Tibial artery (tissue), 4 donors: ENCODE measurements at regions not wholly inside any gene's neighbourhood (a gene's known extent, or its start where the extent isn't known, plus 50 kb on each side); places are given as distances from the start of the nearest gene placed in this dataset.

Source experiments
- DNase-seq, 2 donors: peaks; one replicate each; pipeline ENCODE4 v3.0.0-alpha.2; 2019
- H3K27ac ChIP-seq, 2 donors: fragments of 200-600 bp; sonication (generic) in 1 of 2; 1 replicate in 1 of 2; 2 replicates in 1 of 2; pipeline ENCODE4 v1.5.1; 2018 to 2019; ENCODE audit warnings: mild to moderate bottlenecking in 1 of 2
- H3K27me3 ChIP-seq, 2 donors: fragments of 200-600 bp; sonication (generic) in 1 of 2; one replicate each; pipeline versions ENCODE4 v1.5.1 to v1.6.0; 2016 to 2019
- H3K36me3 ChIP-seq, 3 donors: fragments of 200-600 bp; sonication (generic) in 2 of 3; one replicate each; pipeline ENCODE4 v1.5.1; 2016 to 2019; ENCODE audit warnings: mild to moderate bottlenecking in 2 of 3
- H3K4me1 ChIP-seq, 4 donors: fragments of 200-600 bp; sonication (generic) in 2 of 4; 1 replicate in 3 of 4; 2 replicates in 1 of 4; pipeline ENCODE4 v1.5.1; 2016 to 2019
- H3K4me3 ChIP-seq, 2 donors: fragments of 200-600 bp; sonication (generic) in 1 of 2; 1 replicate in 1 of 2; 2 replicates in 1 of 2; pipeline ENCODE4 v1.5.1; 2018 to 2019; ENCODE audit warnings: mild to moderate bottlenecking in 2 of 2
- H3K9me3 ChIP-seq, 3 donors: fragments of 200-600 bp; sonication (generic) in 1 of 3; one replicate each; pipeline ENCODE4 v1.5.1; 2016 to 2019
- intact Hi-C: fragments of 100-400 bp; cut with DNase I; formaldehyde crosslinking; loops from one replicate; pipeline ENCODE4 v1.15.0; 2023; ENCODE audit warnings: low total_unique reads
- TF ChIP-seq, protein P1 (sequence below), 2 experiments: fragments of 200-600 bp in 1 of 2; fragments of 450-650 bp in 1 of 2; IDR thresholded peaks; one replicate each; pipeline ENCODE4 v1.5.1; 2017 to 2019; ENCODE audit warnings: antibody characterized with exemption in 2 of 2, mild to moderate bottlenecking in 1 of 2, moderate library complexity in 1 of 2

DNA sequence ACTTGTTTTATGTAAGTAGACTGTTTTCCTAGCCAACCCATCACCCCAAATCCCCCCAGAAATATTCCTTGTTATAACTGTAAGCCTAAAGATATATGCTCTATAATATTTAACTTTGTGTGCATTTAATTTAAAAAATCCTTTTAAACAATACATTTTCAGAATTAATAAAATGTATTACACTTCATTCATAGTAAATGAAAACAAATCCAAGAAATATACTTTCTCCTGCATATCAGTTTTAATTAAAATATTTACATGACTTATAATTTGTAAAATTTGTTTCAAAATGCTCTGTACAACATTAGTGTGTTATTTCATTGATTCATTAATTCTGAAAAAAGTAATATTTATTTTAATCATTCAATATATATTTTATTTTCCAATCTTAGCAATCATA is 669.1 kb upstream of the PCDH20 start:
- no peaks in the 10 kb centered on the region for H3K27me3 ChIP-seq
- no peak overlapping the region for H3K4me3 ChIP-seq
- H3K9me3 ChIP-seq = no peaks in the 10 kb centered on the region
- H3K36me3 ChIP-seq = no peaks in the 10 kb centered on the region
- intact Hi-C loops = no loop called here
- TF ChIP-seq, protein P1, sequence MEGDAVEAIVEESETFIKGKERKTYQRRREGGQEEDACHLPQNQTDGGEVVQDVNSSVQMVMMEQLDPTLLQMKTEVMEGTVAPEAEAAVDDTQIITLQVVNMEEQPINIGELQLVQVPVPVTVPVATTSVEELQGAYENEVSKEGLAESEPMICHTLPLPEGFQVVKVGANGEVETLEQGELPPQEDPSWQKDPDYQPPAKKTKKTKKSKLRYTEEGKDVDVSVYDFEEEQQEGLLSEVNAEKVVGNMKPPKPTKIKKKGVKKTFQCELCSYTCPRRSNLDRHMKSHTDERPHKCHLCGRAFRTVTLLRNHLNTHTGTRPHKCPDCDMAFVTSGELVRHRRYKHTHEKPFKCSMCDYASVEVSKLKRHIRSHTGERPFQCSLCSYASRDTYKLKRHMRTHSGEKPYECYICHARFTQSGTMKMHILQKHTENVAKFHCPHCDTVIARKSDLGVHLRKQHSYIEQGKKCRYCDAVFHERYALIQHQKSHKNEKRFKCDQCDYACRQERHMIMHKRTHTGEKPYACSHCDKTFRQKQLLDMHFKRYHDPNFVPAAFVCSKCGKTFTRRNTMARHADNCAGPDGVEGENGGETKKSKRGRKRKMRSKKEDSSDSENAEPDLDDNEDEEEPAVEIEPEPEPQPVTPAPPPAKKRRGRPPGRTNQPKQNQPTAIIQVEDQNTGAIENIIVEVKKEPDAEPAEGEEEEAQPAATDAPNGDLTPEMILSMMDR (IDR thresholded peaks at IDR 0.05) = no peak
- DNase-seq = no peak
- H3K4me1 ChIP-seq = no peaks in the 10 kb centered on the region
- H3K27ac ChIP-seq = no peak overlapping the region

DNA sequence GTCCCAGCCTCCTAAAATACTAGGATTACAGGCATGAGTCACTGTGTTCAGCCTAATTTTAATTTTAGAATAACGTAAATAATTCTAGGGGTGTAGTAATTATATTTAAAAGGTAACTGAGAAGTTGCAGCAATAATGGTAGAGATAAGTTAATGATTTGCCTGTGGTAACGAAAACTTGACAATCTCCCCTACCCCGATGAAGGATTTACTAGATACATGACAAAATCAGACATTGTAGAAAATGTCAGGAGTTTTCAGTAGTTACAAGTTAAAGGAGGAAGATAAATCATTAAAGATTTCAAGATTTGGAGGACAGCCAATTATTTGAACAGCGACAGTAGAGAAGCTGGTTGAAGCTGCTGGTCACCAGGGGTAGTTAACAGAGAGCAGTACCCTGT is 652.2 kb upstream of the PCDH20 start:
- Histone ChIP-seq H3K36me3 (no peaks in the 10 kb centered on the region), H3K9me3 (peaks cover 0 to 5% (median 0%) of the 10 kb centered on the region in 3 donors), H3K4me3 (no peak overlapping the region), H3K27me3 (no peaks in the 10 kb centered on the region), H3K4me1 (no peaks in the 10 kb centered on the region), H3K27ac (no peak overlapping the region)
- DNase-seq = no peak
- TF ChIP-seq, protein P1 (IDR thresholded peaks at IDR 0.05) = no peak
- intact Hi-C loops = no loop called here

DNA sequence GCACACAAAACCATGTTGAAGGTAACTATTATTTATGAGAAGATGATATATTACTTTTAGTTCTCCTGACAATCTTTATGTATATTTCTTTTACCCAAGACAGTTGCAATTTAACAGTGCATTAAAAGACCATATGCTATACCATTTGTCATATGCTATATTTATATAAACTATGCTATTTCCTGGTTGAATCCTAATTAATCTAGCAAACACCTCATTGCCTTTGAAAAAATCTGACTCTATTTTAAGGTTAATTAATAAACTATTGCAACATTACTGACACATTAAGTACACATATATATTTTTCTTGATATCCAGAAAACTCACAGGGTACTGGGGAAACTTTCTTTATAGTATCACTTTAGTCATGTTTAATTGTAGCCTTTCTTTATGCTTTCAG is 649.4 kb upstream of the PCDH20 start:
- no peaks in the 10 kb centered on the region for H3K36me3 ChIP-seq
- intact Hi-C loops = no loop called here
- H3K27ac ChIP-seq = no peak overlapping the region
- no peaks in the 10 kb centered on the region for H3K4me1 ChIP-seq
- no peaks in the 10 kb centered on the region for H3K27me3 ChIP-seq
- peaks cover 0 to 5% (median 0%) of the 10 kb centered on the region in 3 donors for H3K9me3 ChIP-seq
- DNase-seq = no peak
- H3K4me3 ChIP-seq = no peak overlapping the region
- TF ChIP-seq, protein P1 (IDR thresholded peaks at IDR 0.05) = no peak

DNA sequence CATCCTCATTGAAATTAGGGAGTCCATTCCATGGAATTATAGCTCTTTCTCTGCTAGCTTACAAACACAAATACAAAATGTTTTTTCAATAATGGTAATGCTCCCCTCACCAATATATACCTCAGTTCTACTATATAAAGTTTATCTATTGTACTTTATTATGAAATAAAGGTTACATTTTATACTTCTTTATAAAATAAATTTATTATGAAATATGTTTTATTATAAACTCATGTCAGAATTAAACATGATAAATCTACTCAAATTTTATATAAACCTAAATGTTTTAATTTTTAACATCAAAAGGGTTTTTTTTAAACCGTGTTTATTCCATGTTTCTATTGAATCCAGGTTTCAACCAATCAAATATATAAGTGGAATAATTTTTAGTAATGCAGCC is 646.1 kb upstream of the PCDH20 start:
- Histone ChIP-seq H3K4me1 (no peaks in the 10 kb centered on the region), H3K9me3 (peaks cover 0 to 5% (median 0%) of the 10 kb centered on the region in 3 donors), H3K36me3 (no peaks in the 10 kb centered on the region), H3K27me3 (no peaks in the 10 kb centered on the region), H3K4me3 (no peak overlapping the region), H3K27ac (no peak overlapping the region)
- intact Hi-C loops = no loop called here
- TF ChIP-seq, protein P1 (IDR thresholded peaks at IDR 0.05) = no peak
- no peak for DNase-seq

DNA sequence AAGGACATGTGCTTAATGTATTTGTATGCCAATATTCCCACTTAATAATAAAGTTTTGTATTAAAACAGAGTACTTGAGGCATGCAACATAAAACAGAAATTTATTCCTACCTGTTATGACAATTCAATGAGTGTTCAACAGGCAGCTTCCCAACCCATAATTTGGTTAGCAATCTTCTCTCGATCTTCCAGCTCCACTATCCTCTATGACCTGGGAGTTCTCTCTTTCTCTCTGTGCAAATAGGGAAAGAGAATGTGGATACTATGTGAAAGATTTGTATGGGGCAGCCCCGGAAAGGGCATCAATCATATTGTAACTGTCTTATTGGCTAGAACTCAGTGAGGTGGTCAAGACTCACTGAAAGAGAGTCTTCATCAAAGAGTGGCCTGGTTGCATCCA is 644.9 kb upstream of the PCDH20 start:
- Histone ChIP-seq H3K4me3 (no peak overlapping the region), H3K27me3 (no peaks in the 10 kb centered on the region), H3K4me1 (no peaks in the 10 kb centered on the region), H3K36me3 (no peaks in the 10 kb centered on the region), H3K9me3 (peaks cover 0 to 5% (median 0%) of the 10 kb centered on the region in 3 donors), H3K27ac (no peak overlapping the region)
- no peak for DNase-seq
- TF ChIP-seq, protein P1 (IDR thresholded peaks at IDR 0.05) = no peak
- intact Hi-C loops = no loop called here

DNA sequence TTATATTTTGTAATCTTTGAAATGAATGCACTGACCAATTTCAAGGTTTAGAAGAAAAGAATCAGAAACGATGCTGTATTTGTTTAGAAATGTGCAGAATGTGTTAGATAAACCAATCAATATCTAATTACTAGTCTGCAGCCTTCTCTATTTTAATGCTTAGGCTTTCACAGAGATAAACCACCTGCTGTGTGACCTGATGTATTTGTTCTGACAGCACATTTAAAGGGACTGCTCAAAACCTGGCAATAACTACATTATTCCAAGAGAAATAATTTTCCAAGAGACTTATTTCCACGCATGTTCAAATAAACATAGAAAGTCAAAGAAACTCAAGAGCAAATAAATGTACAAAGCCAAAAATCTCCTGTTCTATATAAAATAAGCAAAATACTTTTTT is 641.6 kb upstream of the PCDH20 start:
- Histone ChIP-seq H3K9me3 (no peaks in the 10 kb centered on the region), H3K4me1 (no peaks in the 10 kb centered on the region), H3K36me3 (no peaks in the 10 kb centered on the region), H3K27ac (no peak overlapping the region), H3K4me3 (no peak overlapping the region), H3K27me3 (no peaks in the 10 kb centered on the region)
- TF ChIP-seq, protein P1 (IDR thresholded peaks at IDR 0.05) = no peak
- DNase-seq = no peak
- intact Hi-C loops = no loop called here
